HCT116 (cell line): ENCODE measurements at regions not wholly inside any gene's neighbourhood (a gene's known extent, or its start where the extent isn't known, plus 50 kb on each side); places are given as distances from the start of the nearest gene placed in this dataset.

Experiments
- CTCF ChIP-seq, 3 experiments: fragments of 200-600 bp in 1 of 3; sonication (generic) in 1 of 3; IDR thresholded peaks in 2 of 3; conservative IDR thresholded peaks in 1 of 3; 2 replicates each; pipeline ENCODE4 v1.5.1; 2012 to 2017; ENCODE audit warnings: low read depth in 2 of 3, low read length in 2 of 3, antibody characterized with exemption in 1 of 3, borderline replicate concordance in 1 of 3, control low read depth in 1 of 3, mild to moderate bottlenecking in 1 of 3, mixed read lengths in 1 of 3, mixed run types in 1 of 3, moderate library complexity in 1 of 3; ENCODE audit not compliant: insufficient read depth in 1 of 3
- EGR1 ChIP-seq: IDR thresholded peaks from 2 replicates; pipeline ENCODE4 v1.6.1; 2012; ENCODE audit warnings: low read depth
- EZH2phosphoT487 ChIP-seq: fragments of 200-600 bp; IDR thresholded peaks from 2 replicates; pipeline ENCODE4 v1.6.1; 2018; ENCODE audit warnings: antibody characterized with exemption, borderline replicate concordance
- JUND ChIP-seq: IDR thresholded peaks from 2 replicates; pipeline ENCODE4 v1.6.1; 2012
- MAX ChIP-seq: IDR thresholded peaks from 2 replicates; pipeline ENCODE4 v1.6.1; 2012
- POLR2AphosphoS5 ChIP-seq: IDR thresholded peaks from 2 replicates; pipeline ENCODE4 v1.6.1; 2011; ENCODE audit warnings: mild to moderate bottlenecking, low read depth, low read length, moderate library complexity
- REST ChIP-seq: IDR thresholded peaks from 2 replicates; pipeline ENCODE4 v1.6.1; 2012; ENCODE audit warnings: low read depth
- YY1 ChIP-seq: IDR thresholded peaks from 2 replicates; pipeline ENCODE4 v1.6.1; 2011; ENCODE audit warnings: low read length, low read depth, moderate library complexity, mild to moderate bottlenecking; ENCODE audit not compliant: insufficient replicate concordance; ENCODE audit errors: extremely low read depth
- ZBTB33 ChIP-seq: IDR thresholded peaks from 2 replicates; pipeline ENCODE4 v1.6.1; 2011; ENCODE audit warnings: mild to moderate bottlenecking, low read length, moderate library complexity; ENCODE audit not compliant: insufficient replicate concordance; ENCODE audit errors: extremely low read depth

GRCh38 chr1:72636631-72637030 lies 354.3 kb upstream of the NEGR1 start:
- TF ChIP-seq YY1 (no peak), REST (no peak), POLR2AphosphoS5 (no peak), CTCF (IDR thresholded peaks at IDR 0.05 in 2 of 3, conservative IDR thresholded peaks at IDR 0.05 in 1 of 3; ENCODE audit: borderline replicate concordance in 1 of 3, insufficient read depth in 1 of 3, low read depth in 2 of 3, low read length in 2 of 3) (no peak), ZBTB33 (no peak), EGR1 (no peak), MAX (no peak), EZH2phosphoT487 (no peak), JUND (no peak)
